OCI-LY7 (cell line): ENCODE measurements at regions not wholly inside any gene's neighbourhood (a gene's known extent, or its start where the extent isn't known, plus 50 kb on each side); places are given as distances from the start of the nearest gene placed in this dataset.

Experiments used
- BruUV-seq: library from RNA; stranded (reverse); fragments of 400-500 nt; replicated peaks from 2 replicates; lab custom pipeline; 2021; lab: Mats Ljungman, UMichigan
- CTCF ChIA-PET: fragments of 300-600 bp; sonication (Branson Sonifier 250); formaldehyde crosslinking; loops from one replicate; lab custom pipeline; 2022; ENCODE audit warnings: antibody characterized with exemption; ENCODE audit not compliant: unreplicated experiment; lab: Charles Lee
- POLR2A ChIA-PET: fragments of 300-600 bp; sonication (Branson Sonifier 250); formaldehyde crosslinking; loops from one replicate; lab custom pipeline; 2022; ENCODE audit warnings: antibody characterized with exemption; lab: Charles Lee
- DNase-seq: peaks from one replicate; pipeline ENCODE4 v3.0.0-alpha.2; 2015; ENCODE audit warnings: low spot score
- H2AFZ ChIP-seq: fragments of 200-600 bp; sonication (generic), shearing (Covaris generic); 2 replicates; pipeline ENCODE4 v1.6.1; 2014; ENCODE audit warnings: mild to moderate bottlenecking, antibody characterized with exemption, low read length, moderate library complexity
- H3K27ac ChIP-seq: fragments of 200-600 bp; sonication (generic); 2 replicates; pipeline ENCODE4 v1.5.1; 2014; ENCODE audit warnings: mixed run types, low read depth, mild to moderate bottlenecking, moderate library complexity, low read length, inconsistent platforms; ENCODE audit not compliant: poor library complexity, severe bottlenecking
- H3K36me3 ChIP-seq: fragments of 200-600 bp; sonication (generic); 2 replicates; pipeline ENCODE4 v1.6.1; 2014; ENCODE audit warnings: mild to moderate bottlenecking, antibody characterized with exemption, low read length, moderate library complexity, mixed read lengths; ENCODE audit not compliant: insufficient read depth
- H3K4me1 ChIP-seq: fragments of 200-600 bp; sonication (generic); 2 replicates; pipeline ENCODE4 v1.5.1; 2014; ENCODE audit warnings: mild to moderate bottlenecking, low read length; ENCODE audit not compliant: insufficient read depth, poor library complexity, severe bottlenecking
- H3K4me2 ChIP-seq: fragments of 200-600 bp; sonication (generic); 2 replicates; pipeline ENCODE4 v1.6.1; 2014; ENCODE audit warnings: mild to moderate bottlenecking, low read length
- H3K4me3 ChIP-seq: fragments of 200-600 bp; sonication (generic); 2 replicates; pipeline ENCODE4 v1.5.1; 2014; ENCODE audit warnings: mild to moderate bottlenecking, low read depth, low read length; ENCODE audit not compliant: poor library complexity, severe bottlenecking
- H3K79me2 ChIP-seq: fragments of 200-600 bp; sonication (generic); 2 replicates; pipeline ENCODE4 v1.6.1; 2016; ENCODE audit warnings: low read depth, mild to moderate bottlenecking, low read length, moderate library complexity, mixed read lengths; ENCODE audit not compliant: insufficient read depth
- H3K9me2 ChIP-seq: fragments of 200-600 bp; sonication (generic); 2 replicates; pipeline ENCODE4 v1.6.1; 2016; ENCODE audit warnings: mild to moderate bottlenecking, low read length, mixed read lengths; ENCODE audit not compliant: insufficient read depth
- H3K9me3 ChIP-seq: fragments of 200-600 bp; sonication (generic); 2 replicates; pipeline ENCODE4 v1.6.1; 2014; ENCODE audit warnings: mild to moderate bottlenecking, mixed run types, low read length, mixed read lengths
- H4K20me1 ChIP-seq: fragments of 200-600 bp; sonication (generic); 2 replicates; pipeline ENCODE4 v1.6.1; 2014; ENCODE audit warnings: mild to moderate bottlenecking, antibody characterized with exemption, low read length, moderate library complexity, mixed read lengths; ENCODE audit not compliant: insufficient read depth
- EZH2phosphoT487 ChIP-seq: fragments of 200-600 bp; sonication (generic); IDR thresholded peaks from 2 replicates; pipeline ENCODE4 v1.6.1; 2018; ENCODE audit warnings: low read depth, borderline replicate concordance, mild to moderate bottlenecking, mixed run types, antibody characterized with exemption, low read length, moderate library complexity, mixed read lengths
- intact Hi-C: fragments of 100-400 bp; cut with micrococcal nuclease; formaldehyde crosslinking; loops from one replicate; pipeline ENCODE4 v1.10.0; 2022; ENCODE audit not compliant: unreplicated experiment
- TF ChIP-seq, protein P1 (sequence below): fragments of 200-600 bp; sonication (generic); conservative IDR thresholded peaks from 2 replicates; pipeline ENCODE4 v1.5.1; 2014; ENCODE audit warnings: mild to moderate bottlenecking, antibody characterized with exemption, low read length, moderate library complexity, mixed read lengths

DNA sequence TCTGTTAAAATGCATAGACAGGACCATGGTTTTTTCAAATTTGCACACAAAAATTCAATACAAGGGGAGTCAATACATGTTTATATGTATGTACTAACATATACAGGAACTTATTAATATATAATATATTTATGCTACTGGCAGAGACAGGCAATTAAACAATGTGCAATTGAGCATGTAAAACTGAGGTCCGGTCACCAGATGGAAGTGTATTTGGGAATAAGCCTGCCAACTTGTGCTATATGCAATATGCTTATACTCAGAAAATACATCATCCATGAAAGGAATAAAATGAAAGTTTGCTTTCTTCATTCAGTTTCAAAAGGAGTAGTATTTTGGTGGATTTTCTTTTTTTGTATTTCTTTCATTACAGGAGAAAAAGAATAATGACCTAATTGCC is 640.2 kb upstream of the CXADR start:
- Histone ChIP-seq H3K36me3 (no peaks in the 10 kb centered on the region), H3K4me3 (no peak overlapping the region), H3K4me2 (no peak overlapping the region), H3K27ac (no peak overlapping the region), H3K9me3 (no peaks in the 10 kb centered on the region), H3K79me2 (no peaks in the 10 kb centered on the region), H3K4me1 (no peaks in the 10 kb centered on the region), H3K9me2 (no peaks in the 10 kb centered on the region), H4K20me1 (no peaks in the 10 kb centered on the region), H2AFZ (no peak overlapping the region)
- BruUV-seq = no TSS peak
- POLR2A ChIA-PET = interaction anchor here (0.7 to 1.3 kb wide), 2 partner anchors 75 to 125 kb away, joined by 3 read pairs; no protein-coding TSS in a partner anchor
- intact Hi-C loops = no loop called here
- CTCF ChIA-PET = no interaction called here
- no peak for TF ChIP-seq EZH2phosphoT487
- TF ChIP-seq, protein P1, sequence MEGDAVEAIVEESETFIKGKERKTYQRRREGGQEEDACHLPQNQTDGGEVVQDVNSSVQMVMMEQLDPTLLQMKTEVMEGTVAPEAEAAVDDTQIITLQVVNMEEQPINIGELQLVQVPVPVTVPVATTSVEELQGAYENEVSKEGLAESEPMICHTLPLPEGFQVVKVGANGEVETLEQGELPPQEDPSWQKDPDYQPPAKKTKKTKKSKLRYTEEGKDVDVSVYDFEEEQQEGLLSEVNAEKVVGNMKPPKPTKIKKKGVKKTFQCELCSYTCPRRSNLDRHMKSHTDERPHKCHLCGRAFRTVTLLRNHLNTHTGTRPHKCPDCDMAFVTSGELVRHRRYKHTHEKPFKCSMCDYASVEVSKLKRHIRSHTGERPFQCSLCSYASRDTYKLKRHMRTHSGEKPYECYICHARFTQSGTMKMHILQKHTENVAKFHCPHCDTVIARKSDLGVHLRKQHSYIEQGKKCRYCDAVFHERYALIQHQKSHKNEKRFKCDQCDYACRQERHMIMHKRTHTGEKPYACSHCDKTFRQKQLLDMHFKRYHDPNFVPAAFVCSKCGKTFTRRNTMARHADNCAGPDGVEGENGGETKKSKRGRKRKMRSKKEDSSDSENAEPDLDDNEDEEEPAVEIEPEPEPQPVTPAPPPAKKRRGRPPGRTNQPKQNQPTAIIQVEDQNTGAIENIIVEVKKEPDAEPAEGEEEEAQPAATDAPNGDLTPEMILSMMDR = no peak
- no peak for DNase-seq

DNA sequence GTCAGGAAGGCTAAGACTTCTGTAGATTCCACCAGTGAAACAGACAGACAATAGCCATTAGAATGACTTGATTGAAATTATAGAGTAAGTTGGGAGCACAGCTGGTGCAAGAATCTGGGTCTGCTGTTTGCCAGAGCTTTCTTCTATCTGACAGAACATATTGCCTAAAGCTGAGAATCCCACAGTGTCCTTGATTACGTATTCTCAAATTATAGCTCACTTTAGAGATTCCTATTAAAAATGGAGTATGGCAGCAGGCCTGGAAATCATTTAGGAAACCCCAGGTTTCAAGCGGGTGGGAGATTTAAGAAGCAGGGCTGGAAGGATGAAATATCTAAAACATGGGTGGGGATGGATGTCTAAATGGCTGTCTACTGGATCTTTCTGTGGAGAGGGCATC is 639.7 kb upstream of the CXADR start:
- H3K4me2 ChIP-seq = no peak overlapping the region
- BruUV-seq = no TSS peak
- ChIA-PET POLR2A (interaction anchor here (0.7 to 1.3 kb wide), 2 partner anchors 74 to 125 kb away, joined by 3 read pairs; no protein-coding TSS in a partner anchor), CTCF (no interaction called here)
- H3K36me3 ChIP-seq = no peaks in the 10 kb centered on the region
- H3K27ac ChIP-seq = no peak overlapping the region
- H3K4me1 ChIP-seq = no peaks in the 10 kb centered on the region
- H3K4me3 ChIP-seq = no peak overlapping the region
- H2AFZ ChIP-seq = no peak overlapping the region
- no peaks in the 10 kb centered on the region for H3K79me2 ChIP-seq
- H3K9me2 ChIP-seq = no peaks in the 10 kb centered on the region
- no peak for TF ChIP-seq EZH2phosphoT487
- TF ChIP-seq, protein P1 = no peak
- H4K20me1 ChIP-seq = no peaks in the 10 kb centered on the region
- intact Hi-C loops = no loop called here
- H3K9me3 ChIP-seq = no peaks in the 10 kb centered on the region
- no peak for DNase-seq

DNA sequence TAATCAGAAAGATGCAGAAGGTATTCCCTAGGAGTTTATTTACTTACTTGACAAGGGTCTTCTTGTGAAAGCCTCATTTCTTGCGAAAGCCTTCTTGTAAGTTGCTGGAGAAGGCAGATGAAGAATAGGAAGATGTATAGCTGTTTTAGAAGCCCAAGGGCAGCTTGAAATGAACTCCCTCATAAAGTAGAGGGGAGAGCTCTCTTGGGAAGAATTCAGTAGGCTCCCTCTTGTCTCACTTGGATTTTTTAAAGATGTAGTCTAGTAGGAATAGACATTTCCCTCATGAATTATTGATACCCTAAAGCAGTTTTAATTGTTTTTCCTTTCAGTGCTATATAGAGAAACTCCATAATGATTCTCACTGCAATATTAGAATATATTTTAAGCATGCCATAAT is 639.2 kb upstream of the CXADR start:
- no peaks in the 10 kb centered on the region for H3K9me2 ChIP-seq
- no peak overlapping the region for H3K27ac ChIP-seq
- H4K20me1 ChIP-seq = no peaks in the 10 kb centered on the region
- no peak overlapping the region for H2AFZ ChIP-seq
- no peak for TF ChIP-seq EZH2phosphoT487
- TF ChIP-seq, protein P1 = no peak
- CTCF ChIA-PET = no interaction called here
- H3K36me3 ChIP-seq = no peaks in the 10 kb centered on the region
- no peaks in the 10 kb centered on the region for H3K9me3 ChIP-seq
- H3K4me3 ChIP-seq = no peak overlapping the region
- intact Hi-C loops = no loop called here
- H3K4me2 ChIP-seq = no peak overlapping the region
- no peaks in the 10 kb centered on the region for H3K4me1 ChIP-seq
- BruUV-seq = no TSS peak
- POLR2A ChIA-PET = interaction anchor here (1.3 kb wide), 1 partner anchor 124 kb away, joined by 3 read pairs; no protein-coding TSS in a partner anchor
- H3K79me2 ChIP-seq = no peaks in the 10 kb centered on the region
- DNase-seq = no peak
